ENCODE measurements at regions not wholly inside any gene's neighbourhood (a gene's known extent, or its start where the extent isn't known, plus 50 kb on each side); places are given as distances from the start of the nearest gene placed in this dataset.

GRCh38 chr1:221832151-221832550 is 90.3 kb upstream of the DUSP10 start:
- peaks cover 34% of the 10 kb centered on the region for H3K4me1 ChIP-seq (ENCODE audit: insufficient read depth, low read length)
- intact Hi-C loops (cut with micrococcal nuclease) = loop anchor here (10.0 kb wide), 1 partner anchor 357 kb away; no protein-coding TSS in a partner anchor
- CTCF ChIA-PET (ENCODE audit: partially characterized antibody) = no interaction called here
- no peaks in the 10 kb centered on the region for H3K9me3 ChIP-seq (ENCODE audit: control insufficient read depth in 1 of 2, low read length in 2 of 2)
- H3K27ac ChIP-seq (ENCODE audit: low read depth, low read length) = no peak overlapping the region
- H3K27me3 ChIP-seq (ENCODE audit: insufficient read depth, low read length) = no peaks in the 10 kb centered on the region
- H3K36me3 Mint-ChIP-seq = no peaks in the 10 kb centered on the region
- H3K27ac Mint-ChIP-seq = no peak overlapping the region
- H3K4me3 ChIP-seq (ENCODE audit: low read length in 2 of 2) = no peak overlapping the region
- H3K36me3 ChIP-seq (ENCODE audit: insufficient read depth, low read length) = no peaks in the 10 kb centered on the region
- no peaks in the 10 kb centered on the region for H3K27me3 Mint-ChIP-seq
- peaks cover 22 to 38% (median 28%) of the 10 kb centered on the region in 4 donors for H3K4me1 Mint-ChIP-seq
- no peak for DNase-seq
- H3K9me3 Mint-ChIP-seq = peaks cover 0 to 2% (median 0%) of the 10 kb centered on the region in 8 donors
- no peak overlapping the region for H3K4me3 Mint-ChIP-seq
- POLR2A ChIA-PET (ENCODE audit: partially characterized antibody) = no interaction called here

- Mint-ChIP-seq H3K9me3 (peaks cover 0 to 2% (median 0%) of the 10 kb centered on the region in 8 donors), H3K4me3 (peak overlapping the region; percentile 62 to 75 (median 70)), H3K4me1 (peaks cover 27 to 53% (median 43%) of the 10 kb centered on the region in 4 donors), H3K27me3 (no peaks in the 10 kb centered on the region), H3K36me3 (no peaks in the 10 kb centered on the region), H3K27ac (peak overlapping the region; percentile 86 to 96 (median 93))
- intact Hi-C loops (cut with micrococcal nuclease) = loop anchor here (1.0 to 10.0 kb wide), 3 partner anchors 10 to 355 kb away; partner anchors contain the start of gene DUSP10
- ChIA-PET POLR2A (ENCODE audit: partially characterized antibody) (interaction anchor here (0.9 to 2.6 kb wide), 9 partner anchors 8 to 101 kb away, joined by 3 to 26 read pairs (median 3); partner anchors contain the start of gene DUSP10), CTCF (ENCODE audit: partially characterized antibody) (interaction anchor here (0.6 to 1.9 kb wide), 3 partner anchors 20 to 179 kb away, joined by 3 to 5 read pairs (median 3); partner anchors contain the start of gene DUSP10)
- H3K4me1 ChIP-seq (ENCODE audit: insufficient read depth, low read length) = peaks cover 41% of the 10 kb centered on the region
- H3K4me3 ChIP-seq (ENCODE audit: low read length in 2 of 2) = peak overlapping the region in 1 of 2 donors; percentile 2
- peak overlapping the region; percentile 28 for H3K27ac ChIP-seq (ENCODE audit: low read depth, low read length)
- H3K27me3 ChIP-seq (ENCODE audit: insufficient read depth, low read length) = no peaks in the 10 kb centered on the region
- DNase-seq = peak; percentile 35 to 77 (median 41)
- H3K36me3 ChIP-seq (ENCODE audit: insufficient read depth, low read length) = no peaks in the 10 kb centered on the region
- H3K9me3 ChIP-seq (ENCODE audit: control insufficient read depth in 1 of 2, low read length in 2 of 2) = no peaks in the 10 kb centered on the region
These were observed 87.6 kb upstream of the DUSP10 start for GRCh38 chr1:221829327-221830015.

- peak overlapping the region in 2 of 8 donors; percentile 53 to 58 for H3K4me3 Mint-ChIP-seq
- H3K27me3 ChIP-seq (ENCODE audit: insufficient read depth, low read length) = no peaks in the 10 kb centered on the region
- H3K36me3 ChIP-seq (ENCODE audit: insufficient read depth, low read length) = no peaks in the 10 kb centered on the region
- H3K4me1 ChIP-seq (ENCODE audit: insufficient read depth, low read length) = peaks cover 41% of the 10 kb centered on the region
- ChIA-PET POLR2A (ENCODE audit: partially characterized antibody) (interaction anchor here (0.6 to 2.1 kb wide), 3 partner anchors 12 to 86 kb away, joined by 3 to 6 read pairs (median 3); partner anchors contain the start of gene DUSP10), CTCF (ENCODE audit: partially characterized antibody) (no interaction called here)
- H3K27ac Mint-ChIP-seq = peak overlapping the region in 5 of 7 donors; percentile 37 to 86 (median 50)
- peaks cover 27 to 56% (median 42%) of the 10 kb centered on the region in 4 donors for H3K4me1 Mint-ChIP-seq
- no peak overlapping the region for H3K27ac ChIP-seq (ENCODE audit: low read depth, low read length)
- DNase-seq = no peak
- H3K36me3 Mint-ChIP-seq = no peaks in the 10 kb centered on the region
- no peaks in the 10 kb centered on the region for H3K9me3 Mint-ChIP-seq
- intact Hi-C loops (cut with micrococcal nuclease) = loop anchor here (5.0 kb wide), 1 partner anchor 85 kb away; the partner anchor contains the start of gene DUSP10
- no peaks in the 10 kb centered on the region for H3K9me3 ChIP-seq (ENCODE audit: control insufficient read depth in 1 of 2, low read length in 2 of 2)
- H3K27me3 Mint-ChIP-seq = no peaks in the 10 kb centered on the region
- H3K4me3 ChIP-seq (ENCODE audit: low read length in 2 of 2) = no peak overlapping the region
These were observed 85.4 kb upstream of the DUSP10 start for GRCh38 chr1:221827307-221827642.

GRCh38 chr1:221824909-221825308 is 83.0 kb upstream of the DUSP10 start:
- intact Hi-C loops (cut with micrococcal nuclease) = loop anchor here (5.0 kb wide), 1 partner anchor 83 kb away; the partner anchor contains the start of gene DUSP10
- H3K36me3 ChIP-seq (ENCODE audit: insufficient read depth, low read length) = no peaks in the 10 kb centered on the region
- H3K4me3 Mint-ChIP-seq = no peak overlapping the region
- ChIA-PET POLR2A (ENCODE audit: partially characterized antibody) (no interaction called here), CTCF (ENCODE audit: partially characterized antibody) (no interaction called here)
- no peaks in the 10 kb centered on the region for H3K9me3 ChIP-seq (ENCODE audit: control insufficient read depth in 1 of 2, low read length in 2 of 2)
- peaks cover 24 to 52% (median 34%) of the 10 kb centered on the region in 4 donors for H3K4me1 Mint-ChIP-seq
- no peaks in the 10 kb centered on the region for H3K27me3 Mint-ChIP-seq
- H3K4me1 ChIP-seq (ENCODE audit: insufficient read depth, low read length) = peaks cover 32% of the 10 kb centered on the region
- H3K27me3 ChIP-seq (ENCODE audit: insufficient read depth, low read length) = no peaks in the 10 kb centered on the region
- H3K4me3 ChIP-seq (ENCODE audit: low read length in 2 of 2) = no peak overlapping the region
- no peak for DNase-seq
- H3K27ac ChIP-seq (ENCODE audit: low read depth, low read length) = no peak overlapping the region
- no peaks in the 10 kb centered on the region for H3K36me3 Mint-ChIP-seq
- H3K27ac Mint-ChIP-seq = peak overlapping the region in 1 of 7 donors; percentile 36
- no peaks in the 10 kb centered on the region for H3K9me3 Mint-ChIP-seq

- Mint-ChIP-seq H3K36me3 (no peaks in the 10 kb centered on the region), H3K27me3 (no peaks in the 10 kb centered on the region), H3K9me3 (no peaks in the 10 kb centered on the region), H3K4me1 (peaks cover 19 to 43% (median 26%) of the 10 kb centered on the region in 4 donors), H3K4me3 (no peak overlapping the region), H3K27ac (no peak overlapping the region)
- Histone ChIP-seq H3K27me3 (ENCODE audit: insufficient read depth, low read length) (no peaks in the 10 kb centered on the region), H3K9me3 (ENCODE audit: control insufficient read depth in 1 of 2, low read length in 2 of 2) (no peaks in the 10 kb centered on the region), H3K27ac (ENCODE audit: low read depth, low read length) (no peak overlapping the region), H3K36me3 (ENCODE audit: insufficient read depth, low read length) (no peaks in the 10 kb centered on the region), H3K4me1 (ENCODE audit: insufficient read depth, low read length) (peaks cover 23% of the 10 kb centered on the region), H3K4me3 (ENCODE audit: low read length in 2 of 2) (no peak overlapping the region)
- CTCF ChIA-PET (ENCODE audit: partially characterized antibody) = no interaction called here
- POLR2A ChIA-PET (ENCODE audit: partially characterized antibody) = no interaction called here
- DNase-seq = no peak
- intact Hi-C loops (cut with micrococcal nuclease) = no loop called here
These were observed 82.1 kb upstream of the DUSP10 start for GRCh38 chr1:221824025-221824424.

- H3K36me3 Mint-ChIP-seq = no peaks in the 10 kb centered on the region
- no peaks in the 10 kb centered on the region for H3K27me3 Mint-ChIP-seq
- peak overlapping the region in 1 of 7 donors; percentile 83 for H3K27ac Mint-ChIP-seq
- Histone ChIP-seq H3K27ac (ENCODE audit: low read depth, low read length) (no peak overlapping the region), H3K27me3 (ENCODE audit: insufficient read depth, low read length) (no peaks in the 10 kb centered on the region), H3K36me3 (ENCODE audit: insufficient read depth, low read length) (no peaks in the 10 kb centered on the region), H3K4me3 (ENCODE audit: low read length in 2 of 2) (no peak overlapping the region), H3K4me1 (ENCODE audit: insufficient read depth, low read length) (peaks cover 19% of the 10 kb centered on the region), H3K9me3 (ENCODE audit: control insufficient read depth in 1 of 2, low read length in 2 of 2) (no peaks in the 10 kb centered on the region)
- intact Hi-C loops (cut with micrococcal nuclease) = no loop called here
- ChIA-PET POLR2A (ENCODE audit: partially characterized antibody) (no interaction called here), CTCF (ENCODE audit: partially characterized antibody) (no interaction called here)
- H3K4me3 Mint-ChIP-seq = no peak overlapping the region
- no peak for DNase-seq
- H3K4me1 Mint-ChIP-seq = peaks cover 14 to 39% (median 22%) of the 10 kb centered on the region in 4 donors
- no peaks in the 10 kb centered on the region for H3K9me3 Mint-ChIP-seq
These were observed 81.7 kb upstream of the DUSP10 start for GRCh38 chr1:221823561-221823960.

GRCh38 chr1:221823149-221823548 is 81.3 kb upstream of the DUSP10 start:
- no peaks in the 10 kb centered on the region for H3K9me3 Mint-ChIP-seq
- POLR2A ChIA-PET (ENCODE audit: partially characterized antibody) = no interaction called here
- H3K4me1 Mint-ChIP-seq = peaks cover 12 to 34% (median 19%) of the 10 kb centered on the region in 4 donors
- no peaks in the 10 kb centered on the region for H3K36me3 ChIP-seq (ENCODE audit: insufficient read depth, low read length)
- H3K27me3 ChIP-seq (ENCODE audit: insufficient read depth, low read length) = no peaks in the 10 kb centered on the region
- no peak overlapping the region for H3K4me3 ChIP-seq (ENCODE audit: low read length in 2 of 2)
- no peaks in the 10 kb centered on the region for H3K9me3 ChIP-seq (ENCODE audit: control insufficient read depth in 1 of 2, low read length in 2 of 2)
- H3K27ac Mint-ChIP-seq = peak overlapping the region in 1 of 7 donors; percentile 83
- intact Hi-C loops (cut with micrococcal nuclease) = no loop called here
- no peak for DNase-seq
- H3K4me3 Mint-ChIP-seq = no peak overlapping the region
- H3K36me3 Mint-ChIP-seq = no peaks in the 10 kb centered on the region
- H3K27ac ChIP-seq (ENCODE audit: low read depth, low read length) = no peak overlapping the region
- CTCF ChIA-PET (ENCODE audit: partially characterized antibody) = no interaction called here
- no peaks in the 10 kb centered on the region for H3K27me3 Mint-ChIP-seq
- peaks cover 14% of the 10 kb centered on the region for H3K4me1 ChIP-seq (ENCODE audit: insufficient read depth, low read length)
